ENCODE measurements at regions not wholly inside any gene's neighbourhood (a gene's known extent, or its start where the extent isn't known, plus 50 kb on each side); places are given as distances from the start of the nearest gene placed in this dataset.

DNA sequence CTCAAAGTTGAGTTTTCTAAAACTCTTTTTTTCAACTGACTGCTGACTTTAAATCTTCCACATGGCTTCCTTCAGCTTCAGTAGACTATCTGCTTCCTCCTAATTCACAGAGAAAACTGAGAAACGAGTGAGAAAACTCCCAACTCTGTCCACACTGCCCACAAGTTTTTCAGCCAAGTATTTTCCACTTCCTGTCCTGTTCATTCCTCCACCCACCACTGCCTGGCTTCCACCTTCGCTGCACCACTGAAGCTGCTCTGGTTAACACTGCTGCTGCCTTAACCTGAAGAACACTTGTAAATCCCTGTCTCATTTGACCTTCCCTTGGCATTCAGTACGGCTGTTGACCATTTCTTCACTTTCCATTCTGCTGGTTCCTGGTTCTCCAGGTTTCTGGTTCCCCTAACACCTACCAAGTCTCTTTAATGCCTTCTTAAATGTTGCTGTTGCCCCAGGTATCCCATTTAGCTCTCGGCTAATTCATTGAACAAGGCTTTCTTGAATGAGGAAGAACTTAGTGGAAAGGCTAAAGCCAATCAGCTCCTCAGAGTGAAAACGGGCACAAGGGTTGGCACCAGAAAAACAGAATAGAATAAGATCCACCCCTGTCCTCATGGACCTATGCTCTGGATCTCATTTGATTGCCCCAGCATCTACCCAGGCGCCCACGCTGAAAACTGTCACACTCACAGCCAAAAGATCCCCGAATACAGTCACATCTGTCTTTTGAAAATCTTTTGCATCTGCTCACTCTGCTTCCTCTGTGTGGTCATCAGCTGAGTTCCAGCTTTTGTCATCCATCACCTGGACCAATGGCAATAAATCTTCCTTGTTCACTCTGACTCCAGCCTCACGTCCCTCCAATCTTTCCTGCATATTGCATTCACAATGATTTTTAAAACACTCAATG, 104.4 kb upstream of the TAB2 start:
- Histone ChIP-seq H4K20me1 (ENCODE audit: insufficient read depth, low read length) (no peaks in the 10 kb centered on the region), H3K36me3 (ENCODE audit: insufficient read depth, low read length) (no peaks in the 10 kb centered on the region), H3K4me1 (ENCODE audit: insufficient read depth, low read length, poor library complexity, severe bottlenecking) (peaks cover 10% of the 10 kb centered on the region), H3K27ac (ENCODE audit: low read depth, low read length, poor library complexity, severe bottlenecking) (no peak overlapping the region), H3K79me2 (ENCODE audit: insufficient read depth, low read depth, low read length) (no peaks in the 10 kb centered on the region), H3K4me2 (ENCODE audit: low read length) (no peak overlapping the region), H3K9me2 (ENCODE audit: insufficient read depth, low read length) (no peaks in the 10 kb centered on the region), H3K4me3 (ENCODE audit: low read depth, low read length, poor library complexity, severe bottlenecking) (no peak overlapping the region), H2AFZ (ENCODE audit: low read length) (0 out of 2 replicates have a peak overlapping the region, but pooled peaks have one; percentile 9), H3K9me3 (ENCODE audit: low read length) (no peaks in the 10 kb centered on the region)
- POLR2A ChIA-PET = interaction anchor here (1.2 to 1.9 kb wide), 2 partner anchors 9 to 85 kb away, joined by 3 to 9 read pairs; no protein-coding TSS in a partner anchor
- intact Hi-C loops (cut with micrococcal nuclease; ENCODE audit: unreplicated experiment) = no loop called here
- DNase-seq (ENCODE audit: low spot score) = no peak
- CTCF ChIA-PET (ENCODE audit: unreplicated experiment) = interaction anchor here (1.2 kb wide), 1 partner anchor 102 kb away, joined by 3 read pairs; no protein-coding TSS in a partner anchor
- TF ChIP-seq EZH2phosphoT487 (IDR thresholded peaks at IDR 0.05; ENCODE audit: borderline replicate concordance, low read depth, low read length) = no peak
- TF ChIP-seq, protein P1, sequence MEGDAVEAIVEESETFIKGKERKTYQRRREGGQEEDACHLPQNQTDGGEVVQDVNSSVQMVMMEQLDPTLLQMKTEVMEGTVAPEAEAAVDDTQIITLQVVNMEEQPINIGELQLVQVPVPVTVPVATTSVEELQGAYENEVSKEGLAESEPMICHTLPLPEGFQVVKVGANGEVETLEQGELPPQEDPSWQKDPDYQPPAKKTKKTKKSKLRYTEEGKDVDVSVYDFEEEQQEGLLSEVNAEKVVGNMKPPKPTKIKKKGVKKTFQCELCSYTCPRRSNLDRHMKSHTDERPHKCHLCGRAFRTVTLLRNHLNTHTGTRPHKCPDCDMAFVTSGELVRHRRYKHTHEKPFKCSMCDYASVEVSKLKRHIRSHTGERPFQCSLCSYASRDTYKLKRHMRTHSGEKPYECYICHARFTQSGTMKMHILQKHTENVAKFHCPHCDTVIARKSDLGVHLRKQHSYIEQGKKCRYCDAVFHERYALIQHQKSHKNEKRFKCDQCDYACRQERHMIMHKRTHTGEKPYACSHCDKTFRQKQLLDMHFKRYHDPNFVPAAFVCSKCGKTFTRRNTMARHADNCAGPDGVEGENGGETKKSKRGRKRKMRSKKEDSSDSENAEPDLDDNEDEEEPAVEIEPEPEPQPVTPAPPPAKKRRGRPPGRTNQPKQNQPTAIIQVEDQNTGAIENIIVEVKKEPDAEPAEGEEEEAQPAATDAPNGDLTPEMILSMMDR (conservative IDR thresholded peaks at IDR 0.05; ENCODE audit: low read length) = no peak
- no TSS peak for BruUV-seq (replicated peaks)

DNA sequence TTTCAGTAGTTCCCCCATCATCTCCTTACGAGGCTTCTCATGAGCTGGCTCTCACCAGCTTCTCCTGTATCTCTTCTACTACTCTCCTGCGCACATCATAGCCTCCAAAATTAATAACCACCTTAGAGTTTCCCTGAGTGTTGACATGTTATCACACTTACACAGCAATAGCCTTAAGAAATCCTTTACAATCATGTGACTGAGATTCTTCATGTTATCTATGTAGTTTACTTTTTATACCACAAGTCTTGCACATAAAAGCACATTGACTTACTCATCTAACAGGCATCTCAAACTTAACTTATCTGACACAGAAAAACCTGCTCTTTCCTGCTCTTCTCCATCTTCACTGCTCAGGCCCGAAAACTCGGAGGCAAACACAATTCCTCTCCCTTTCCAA, 103.7 kb upstream of the TAB2 start:
- no peak for TF ChIP-seq EZH2phosphoT487 (IDR thresholded peaks at IDR 0.05; ENCODE audit: borderline replicate concordance, low read depth, low read length)
- TF ChIP-seq, protein P1 (conservative IDR thresholded peaks at IDR 0.05; ENCODE audit: low read length) = no peak
- DNase-seq (ENCODE audit: low spot score) = no peak
- H3K27ac ChIP-seq (ENCODE audit: low read depth, low read length, poor library complexity, severe bottlenecking) = no peak overlapping the region
- no peaks in the 10 kb centered on the region for H3K36me3 ChIP-seq (ENCODE audit: insufficient read depth, low read length)
- no peak overlapping the region for H3K4me2 ChIP-seq (ENCODE audit: low read length)
- peaks cover 10% of the 10 kb centered on the region for H3K4me1 ChIP-seq (ENCODE audit: insufficient read depth, low read length, poor library complexity, severe bottlenecking)
- intact Hi-C loops (cut with micrococcal nuclease; ENCODE audit: unreplicated experiment) = no loop called here
- H4K20me1 ChIP-seq (ENCODE audit: insufficient read depth, low read length) = no peaks in the 10 kb centered on the region
- ChIA-PET CTCF (ENCODE audit: unreplicated experiment) (no interaction called here), POLR2A (interaction anchor here (1.9 kb wide), 1 partner anchor 10 kb away, joined by 9 read pairs; no protein-coding TSS in a partner anchor)
- BruUV-seq (replicated peaks) = no TSS peak
- no peaks in the 10 kb centered on the region for H3K9me2 ChIP-seq (ENCODE audit: insufficient read depth, low read length)
- H3K4me3 ChIP-seq (ENCODE audit: low read depth, low read length, poor library complexity, severe bottlenecking) = no peak overlapping the region
- no peak overlapping the region for H2AFZ ChIP-seq (ENCODE audit: low read length)
- H3K9me3 ChIP-seq (ENCODE audit: low read length) = no peaks in the 10 kb centered on the region
- no peaks in the 10 kb centered on the region for H3K79me2 ChIP-seq (ENCODE audit: insufficient read depth, low read depth, low read length)

DNA sequence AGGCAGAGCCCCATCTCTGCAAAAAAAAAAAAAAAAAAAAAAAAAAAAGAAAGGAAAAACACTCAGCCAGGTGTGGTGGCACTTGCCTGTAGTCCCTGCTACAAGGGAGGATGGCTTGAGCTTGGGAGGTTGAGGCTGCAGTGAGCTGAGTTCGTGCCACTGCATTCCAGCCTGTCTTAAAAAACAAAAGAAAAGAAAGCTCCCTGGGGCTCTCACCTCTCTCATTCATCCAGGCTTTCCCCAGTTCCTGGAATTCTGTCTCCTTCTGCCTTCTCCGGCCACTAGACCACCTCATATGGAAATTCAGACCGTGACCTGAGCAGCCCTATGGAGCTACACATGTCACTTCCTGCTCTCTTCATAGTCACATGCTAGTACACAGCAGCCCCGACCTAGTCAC, 101.1 kb upstream of the TAB2 start:
- intact Hi-C loops (cut with micrococcal nuclease; ENCODE audit: unreplicated experiment) = no loop called here
- H4K20me1 ChIP-seq (ENCODE audit: insufficient read depth, low read length) = no peaks in the 10 kb centered on the region
- no peaks in the 10 kb centered on the region for H3K79me2 ChIP-seq (ENCODE audit: insufficient read depth, low read depth, low read length)
- TF ChIP-seq, protein P1 (conservative IDR thresholded peaks at IDR 0.05; ENCODE audit: low read length) = no peak
- no peak for TF ChIP-seq EZH2phosphoT487 (IDR thresholded peaks at IDR 0.05; ENCODE audit: borderline replicate concordance, low read depth, low read length)
- no peak overlapping the region for H2AFZ ChIP-seq (ENCODE audit: low read length)
- no peaks in the 10 kb centered on the region for H3K9me2 ChIP-seq (ENCODE audit: insufficient read depth, low read length)
- H3K36me3 ChIP-seq (ENCODE audit: insufficient read depth, low read length) = no peaks in the 10 kb centered on the region
- BruUV-seq (replicated peaks) = no TSS peak
- H3K9me3 ChIP-seq (ENCODE audit: low read length) = no peaks in the 10 kb centered on the region
- DNase-seq (ENCODE audit: low spot score) = no peak
- H3K4me2 ChIP-seq (ENCODE audit: low read length) = no peak overlapping the region
- H3K4me3 ChIP-seq (ENCODE audit: low read depth, low read length, poor library complexity, severe bottlenecking) = no peak overlapping the region
- H3K4me1 ChIP-seq (ENCODE audit: insufficient read depth, low read length, poor library complexity, severe bottlenecking) = no peaks in the 10 kb centered on the region
- CTCF ChIA-PET (ENCODE audit: unreplicated experiment) = no interaction called here
- H3K27ac ChIP-seq (ENCODE audit: low read depth, low read length, poor library complexity, severe bottlenecking) = no peak overlapping the region
- POLR2A ChIA-PET = interaction anchor here (0.6 to 1.4 kb wide), 9 partner anchors 8 to 268 kb away, joined by 3 to 9 read pairs (median 4); no protein-coding TSS in a partner anchor

Measured in OCI-LY7 (cell line).